Aorta (tissue), 5 donors: ENCODE measurements at regions not wholly inside any gene's neighbourhood (a gene's known extent, or its start where the extent isn't known, plus 50 kb on each side); places are given as distances from the start of the nearest gene placed in this dataset.

Experiments
- ATAC-seq: fragments of 200-7000 bp; cut with Tn5 transposase; one replicate; pipeline ENCODE4 v1.9.1; 2022; ENCODE audit warnings: moderate library complexity; ENCODE audit not compliant: low FRiP score
- DNase-seq, 2 donors: peaks; one replicate each; pipeline ENCODE4 v3.0.0-alpha.2; 2020
- H3K27ac ChIP-seq, 2 donors: one replicate each; pipeline ENCODE4 v1.5.1; 2013; ENCODE audit warnings: low read length in 2 of 2, mild to moderate bottlenecking in 2 of 2, moderate library complexity in 2 of 2, control low read depth in 1 of 2, inconsistent platforms in 1 of 2, low read depth in 1 of 2
- H3K27me3 ChIP-seq, 2 donors: one replicate each; pipeline ENCODE4 v1.6.1; 2013; ENCODE audit warnings: control low read depth in 1 of 2, low read length in 1 of 2, mild to moderate bottlenecking in 1 of 2, moderate library complexity in 1 of 2; ENCODE audit not compliant: insufficient read depth in 2 of 2, control insufficient read depth in 1 of 2
- H3K36me3 ChIP-seq, 2 donors: one replicate each; pipeline ENCODE4 v1.6.1; 2013; ENCODE audit warnings: control low read depth in 1 of 2, low read length in 1 of 2, mild to moderate bottlenecking in 1 of 2; ENCODE audit not compliant: insufficient read depth in 2 of 2, control insufficient read depth in 1 of 2
- H3K4me1 ChIP-seq, 2 donors: one replicate each; pipeline ENCODE4 v1.6.1; 2013; ENCODE audit warnings: low read length in 2 of 2, control low read depth in 1 of 2, mild to moderate bottlenecking in 1 of 2, moderate library complexity in 1 of 2; ENCODE audit not compliant: insufficient read depth in 2 of 2, control insufficient read depth in 1 of 2
- H3K4me3 ChIP-seq, 2 donors: one replicate each; pipeline ENCODE4 v1.5.1; 2013; ENCODE audit warnings: low read length in 2 of 2, control low read depth in 1 of 2, mild to moderate bottlenecking in 1 of 2
- H3K9me3 ChIP-seq: one replicate; pipeline ENCODE4 v1.6.1; 2013; ENCODE audit warnings: mild to moderate bottlenecking, low read length; ENCODE audit not compliant: control insufficient read depth
- WGBS, 2 donors: extraction: QIAGEN DNeasy Blood & Tissue Kit; methylation state at CpG; one replicate each; pipeline ENCODE4 v1.1.7; 2013; 5-methylcytosine and 5-hydroxymethylcytosine counted together
- intact Hi-C, 2 donors: fragments of 100-400 bp; cut with DNase I; formaldehyde crosslinking; loops; one replicate each; pipeline versions ENCODE4 v1.14.2 to v1.15.0; 2022
- donor health status: healthy with polysubstance abuse.
- donor health status: Bipolar disorder and iron deficiency.
- donor health status: DM: no; HTN: no; CAD: no.
- donor health status: DM: no; HTN: no; CAD: no.
- donor health status: DM: yes; HTN: yes; CAD: no.

GRCh38 chr2:128584296-128584890 lies 265.7 kb upstream of the HS6ST1 start:
- intact Hi-C loops: no loop called here
- H3K9me3 ChIP-seq: no peaks in the 10 kb centered on the region
- WGBS, 2 donors: 46 to 61% methylated on average over 8 of the region's 8 CpGs
- H3K4me1 ChIP-seq: no peaks in the 10 kb centered on the region
- no peak overlapping the region for H3K4me3 ChIP-seq
- no peaks in the 10 kb centered on the region for H3K27me3 ChIP-seq
- H3K27ac ChIP-seq: no peak overlapping the region
- ATAC-seq (no peak), DNase-seq (no peak)
- H3K36me3 ChIP-seq: no peaks in the 10 kb centered on the region

- Histone ChIP-seq H3K9me3 (no peaks in the 10 kb centered on the region), H3K27me3 (no peaks in the 10 kb centered on the region), H3K4me3 (no peak overlapping the region), H3K36me3 (no peaks in the 10 kb centered on the region), H3K27ac (no peak overlapping the region), H3K4me1 (no peaks in the 10 kb centered on the region)
- 80 to 89% methylated on average over 3 of the region's 3 CpGs for WGBS, 2 donors
- ATAC-seq (no peak), DNase-seq (no peak)
- intact Hi-C loops: no loop called here
These were observed 267.0 kb upstream of the HS6ST1 start for GRCh38 chr2:128585706-128586105.

- no peak overlapping the region for H3K4me3 ChIP-seq
- no peak for ATAC-seq
- no peaks in the 10 kb centered on the region for H3K9me3 ChIP-seq
- no peak for DNase-seq
- H3K36me3 ChIP-seq: no peaks in the 10 kb centered on the region
- no peaks in the 10 kb centered on the region for H3K4me1 ChIP-seq
- intact Hi-C loops: no loop called here
- WGBS, 2 donors: 97% methylated on average over 6 of the region's 6 CpGs
- H3K27me3 ChIP-seq: no peaks in the 10 kb centered on the region
- no peak overlapping the region for H3K27ac ChIP-seq
These were observed 271.0 kb upstream of the HS6ST1 start for GRCh38 chr2:128589681-128590080.

- Histone ChIP-seq H3K36me3 (no peaks in the 10 kb centered on the region), H3K27ac (no peak overlapping the region), H3K27me3 (no peaks in the 10 kb centered on the region), H3K4me1 (no peaks in the 10 kb centered on the region), H3K9me3 (no peaks in the 10 kb centered on the region), H3K4me3 (no peak overlapping the region)
- intact Hi-C loops: no loop called here
- 90 to 96% methylated on average over 12 of the region's 12 CpGs for WGBS, 2 donors
- ATAC-seq: no peak
- DNase-seq: no peak
These were observed 271.8 kb upstream of the HS6ST1 start for GRCh38 chr2:128590309-128591021.

GRCh38 chr2:128591022-128591860 lies 272.6 kb upstream of the HS6ST1 start:
- intact Hi-C loops: no loop called here
- DNase-seq: no peak
- H3K4me1 ChIP-seq: no peaks in the 10 kb centered on the region
- H3K4me3 ChIP-seq: no peak overlapping the region
- no peak overlapping the region for H3K27ac ChIP-seq
- no peaks in the 10 kb centered on the region for H3K9me3 ChIP-seq
- no peaks in the 10 kb centered on the region for H3K27me3 ChIP-seq
- no peaks in the 10 kb centered on the region for H3K36me3 ChIP-seq
- WGBS, 2 donors: 87 to 88% methylated on average over 8 of the region's 8 CpGs
- ATAC-seq: no peak

GRCh38 chr2:128591861-128592822 lies 273.5 kb upstream of the HS6ST1 start:
- DNase-seq: no peak
- ATAC-seq: no peak
- Histone ChIP-seq H3K27ac (no peak overlapping the region), H3K27me3 (no peaks in the 10 kb centered on the region), H3K4me3 (no peak overlapping the region), H3K9me3 (no peaks in the 10 kb centered on the region), H3K36me3 (no peaks in the 10 kb centered on the region), H3K4me1 (no peaks in the 10 kb centered on the region)
- 68 to 74% methylated on average over 11 of the region's 11 CpGs for WGBS, 2 donors
- intact Hi-C loops: no loop called here

- Histone ChIP-seq H3K36me3 (no peaks in the 10 kb centered on the region), H3K9me3 (no peaks in the 10 kb centered on the region), H3K4me3 (no peak overlapping the region), H3K27me3 (no peaks in the 10 kb centered on the region), H3K27ac (no peak overlapping the region), H3K4me1 (no peaks in the 10 kb centered on the region)
- DNase-seq (no peak), ATAC-seq (no peak)
- intact Hi-C loops: no loop called here
- WGBS, 2 donors: 80 to 89% methylated on average over 3 of the region's 3 CpGs
These were observed 274.8 kb upstream of the HS6ST1 start for GRCh38 chr2:128593518-128593878.

GRCh38 chr2:128593879-128594650 lies 275.4 kb upstream of the HS6ST1 start:
- ATAC-seq: peak; percentile 33
- no peak for DNase-seq
- WGBS, 2 donors: 61 to 72% methylated on average over 17 of the region's 17 CpGs
- H3K4me3 ChIP-seq: no peak overlapping the region
- H3K9me3 ChIP-seq: no peaks in the 10 kb centered on the region
- H3K4me1 ChIP-seq: no peaks in the 10 kb centered on the region
- no peaks in the 10 kb centered on the region for H3K36me3 ChIP-seq
- H3K27me3 ChIP-seq: no peaks in the 10 kb centered on the region
- H3K27ac ChIP-seq: no peak overlapping the region
- intact Hi-C loops: no loop called here
